GM06990 (cell line): ENCODE measurements at regions not wholly inside any gene's neighbourhood (a gene's known extent, or its start where the extent isn't known, plus 50 kb on each side); places are given as distances from the start of the nearest gene placed in this dataset.
"Not testable (repeated sequence)": the region's sequence is repeated elsewhere in the genome, so short reads cannot be mapped to it uniquely, and the experiment has no call there.

Experiments used
- DNase-seq: peaks from one replicate; pipeline ENCODE4 v3.0.0-alpha.2; 2011; ENCODE audit not compliant: insufficient read length; ENCODE audit errors: extremely low read depth
- H3K27me3 ChIP-seq: replicated peaks from 2 replicates; pipeline ENCODE4 v1.6.0; 2011; ENCODE audit warnings: low read length; ENCODE audit not compliant: control insufficient read depth, insufficient read depth
- H3K36me3 ChIP-seq: 2 replicates; pipeline ENCODE4 v1.5.1; 2011; ENCODE audit warnings: low read length; ENCODE audit not compliant: control insufficient read depth, insufficient read depth
- H3K4me3 ChIP-seq: replicated peaks from 2 replicates; pipeline ENCODE4 v1.5.1; 2011; ENCODE audit warnings: low read depth, mild to moderate bottlenecking, control low read depth, low read length
- CTCF ChIP-seq: IDR thresholded peaks from 2 replicates; pipeline ENCODE4 v1.5.1; 2011; ENCODE audit warnings: low read length, control low read depth, mild to moderate bottlenecking, inconsistent platforms; ENCODE audit not compliant: insufficient read depth, poor library complexity, severe bottlenecking

- H3K4me3 ChIP-seq, result no peak overlapping the region
- no peaks in the 10 kb centered on the region for H3K27me3 ChIP-seq
- no peaks in the 10 kb centered on the region for H3K36me3 ChIP-seq
- no peak for TF ChIP-seq CTCF
- DNase-seq, result no peak
These were observed 99.5 kb upstream of the EEPD1 start for GRCh38 chr7:36053589-36053988.

DNA sequence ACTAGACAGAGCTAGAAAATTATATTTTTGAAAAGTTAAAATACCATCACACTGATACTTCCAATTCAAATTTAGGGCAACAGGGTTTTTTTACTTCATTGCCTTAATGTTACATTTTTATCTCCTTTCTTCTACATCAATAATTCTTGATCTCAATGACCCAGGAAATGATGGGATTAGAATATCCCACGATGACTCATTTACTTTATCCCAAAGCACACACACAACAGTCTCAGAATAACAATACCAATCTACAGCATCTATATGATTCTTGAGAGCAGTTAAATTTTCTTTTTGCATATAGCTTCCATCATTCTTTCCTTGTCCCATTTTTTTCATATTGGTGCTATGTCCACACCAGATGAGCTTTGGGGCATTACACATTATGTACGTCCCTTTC lies 98.4 kb upstream of the EEPD1 start:
- DNase-seq, result no peak
- no peak for TF ChIP-seq CTCF
- Histone ChIP-seq H3K27me3 (no peaks in the 10 kb centered on the region), H3K4me3 (no peak overlapping the region), H3K36me3 (no peaks in the 10 kb centered on the region)

GRCh38 chr7:36055207-36055606 lies 97.8 kb upstream of the EEPD1 start:
- H3K27me3 ChIP-seq, result no peaks in the 10 kb centered on the region
- TF ChIP-seq CTCF, result no peak
- no peak overlapping the region for H3K4me3 ChIP-seq
- DNase-seq, result no peak
- no peaks in the 10 kb centered on the region for H3K36me3 ChIP-seq

DNA sequence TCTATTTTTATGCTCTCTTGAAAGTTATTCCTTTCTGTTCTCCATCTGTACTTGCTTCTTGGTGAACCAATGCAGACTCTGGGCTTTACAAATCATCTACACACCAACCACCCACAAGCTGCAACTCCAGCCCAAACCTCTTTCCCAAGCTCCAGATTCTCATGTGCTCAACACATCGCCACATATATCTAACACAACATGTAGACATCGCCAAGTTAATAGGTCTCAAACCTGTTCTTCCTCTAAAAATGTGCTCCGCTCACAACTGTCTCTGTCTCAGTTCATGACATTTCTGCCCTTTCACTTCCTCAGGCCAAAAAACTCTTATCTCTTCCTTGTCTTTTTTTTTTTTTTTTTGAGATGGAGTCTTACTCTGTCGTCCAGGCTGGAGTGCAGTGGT lies 95.7 kb upstream of the EEPD1 start:
- no peak for TF ChIP-seq CTCF
- no peaks in the 10 kb centered on the region for H3K36me3 ChIP-seq
- no peak overlapping the region; the same call in 1 of the 2 replicates for H3K4me3 ChIP-seq
- no peaks in the 10 kb centered on the region for H3K27me3 ChIP-seq
- DNase-seq, result peak; percentile 30

- H3K27me3 ChIP-seq, result no peaks in the 10 kb centered on the region
- no peaks in the 10 kb centered on the region for H3K36me3 ChIP-seq
- no peak for TF ChIP-seq CTCF
- peak; percentile 38 for DNase-seq
- no peak overlapping the region for H3K4me3 ChIP-seq
These were observed 94.9 kb upstream of the EEPD1 start for GRCh38 chr7:36058020-36058592.

DNA sequence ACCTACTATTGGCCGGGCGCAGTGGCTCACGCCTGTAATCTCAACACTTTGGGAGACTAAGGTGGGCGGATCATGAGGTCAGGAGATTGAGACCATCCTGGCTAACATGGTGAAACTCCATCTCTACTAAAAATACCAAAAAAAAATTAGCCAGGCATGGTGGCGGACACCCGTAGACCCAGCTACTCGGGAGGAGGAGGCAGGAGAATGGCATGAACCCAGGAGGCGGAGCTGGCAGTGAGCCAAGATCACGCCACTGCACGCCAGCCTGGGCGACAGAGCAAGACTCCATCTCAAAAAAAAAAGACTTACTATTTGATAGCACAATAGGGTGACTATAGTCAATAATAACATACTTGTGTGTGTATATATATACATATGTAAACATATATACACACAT lies 92.7 kb upstream of the EEPD1 start:
- not testable (repeated sequence) for H3K36me3 ChIP-seq, H3K4me3 ChIP-seq, DNase-seq, H3K27me3 ChIP-seq
